Astrocyte (in vitro differentiated cells and primary cell): ENCODE measurements at regions not wholly inside any gene's neighbourhood (a gene's known extent, or its start where the extent isn't known, plus 50 kb on each side); places are given as distances from the start of the nearest gene placed in this dataset.

Experiments used
- DNase-seq: peaks from one replicate; pipeline ENCODE4 v3.0.0-alpha.2; 2010; ENCODE audit warnings: low read depth
- FAIRE-seq: peaks from 2 replicates; lab custom pipeline; 2011; peaks lifted over from hg19 to GRCh38; lab: Jason Lieb, UNC
- H2AFZ ChIP-seq: 2 replicates; pipeline ENCODE4 v1.6.0; 2012; ENCODE audit warnings: low read depth, low read length, inconsistent platforms
- H3K27ac ChIP-seq: 2 replicates; pipeline ENCODE4 v1.5.1; 2011; ENCODE audit warnings: low read depth, low read length, inconsistent platforms
- H3K27me3 ChIP-seq: 2 replicates; pipeline ENCODE4 v1.6.0; 2011; ENCODE audit warnings: low read length, inconsistent platforms; ENCODE audit not compliant: insufficient read depth
- H3K36me3 ChIP-seq: 2 replicates; pipeline ENCODE4 v1.5.1; 2011; ENCODE audit warnings: low read length, inconsistent platforms; ENCODE audit not compliant: insufficient read depth
- H3K4me1 ChIP-seq: 2 replicates; pipeline ENCODE4 v1.5.1; 2011; ENCODE audit warnings: low read length, inconsistent platforms; ENCODE audit not compliant: insufficient read depth
- H3K4me2 ChIP-seq: 2 replicates; pipeline ENCODE4 v1.6.0; 2012; ENCODE audit warnings: low read length, inconsistent platforms
- H3K4me3 ChIP-seq: 2 replicates; pipeline ENCODE4 v1.5.1; 2011; ENCODE audit warnings: low read depth, mild to moderate bottlenecking, low read length, inconsistent platforms; ENCODE audit not compliant: insufficient read depth
- H3K79me2 ChIP-seq: 2 replicates; pipeline ENCODE4 v1.6.0; 2012; ENCODE audit warnings: mild to moderate bottlenecking, low read length, inconsistent platforms; ENCODE audit not compliant: insufficient read depth
- H3K9ac ChIP-seq: 2 replicates; pipeline ENCODE4 v1.6.0; 2012; ENCODE audit warnings: mild to moderate bottlenecking, low read length, inconsistent platforms
- H3K9me3 ChIP-seq: 2 replicates; pipeline ENCODE4 v1.5.1; 2012; ENCODE audit warnings: low read depth, mild to moderate bottlenecking, low read length, inconsistent platforms; ENCODE audit not compliant: insufficient read depth
- H4K20me1 ChIP-seq: 2 replicates; pipeline ENCODE4 v1.6.0; 2012; ENCODE audit warnings: low read length, inconsistent platforms; ENCODE audit not compliant: insufficient read depth
- H3K27ac Mint-ChIP-seq: one replicate; pipeline ENCODE4 v1.8.0; 2021; ENCODE audit warnings: mild to moderate bottlenecking, mixed read lengths; ENCODE audit not compliant: unreplicated experiment
- H3K27me3 Mint-ChIP-seq: one replicate; pipeline ENCODE4 v1.8.0; 2021; ENCODE audit warnings: low read depth, mixed read lengths; ENCODE audit not compliant: unreplicated experiment
- H3K36me3 Mint-ChIP-seq: one replicate; pipeline ENCODE4 v1.8.0; 2021; ENCODE audit warnings: low read depth, mixed read lengths; ENCODE audit not compliant: unreplicated experiment
- H3K4me1 Mint-ChIP-seq: one replicate; pipeline ENCODE4 v1.8.0; 2021; ENCODE audit warnings: low read depth, mixed read lengths; ENCODE audit not compliant: unreplicated experiment
- H3K4me3 Mint-ChIP-seq: one replicate; pipeline ENCODE4 v1.8.0; 2021; ENCODE audit warnings: mild to moderate bottlenecking, moderate library complexity, mixed read lengths; ENCODE audit not compliant: unreplicated experiment
- H3K9me3 Mint-ChIP-seq: one replicate; pipeline ENCODE4 v1.8.0; 2021; ENCODE audit warnings: mild to moderate bottlenecking, mixed read lengths; ENCODE audit not compliant: unreplicated experiment
- EZH2 ChIP-seq: IDR thresholded peaks from 2 replicates; pipeline ENCODE4 v1.6.1; 2012; ENCODE audit warnings: mild to moderate bottlenecking, low read length, inconsistent platforms; ENCODE audit not compliant: insufficient read depth
- TF ChIP-seq, protein P1 (sequence below): IDR thresholded peaks from 2 replicates; pipeline ENCODE4 v1.5.1; 2011; ENCODE audit warnings: low read depth, mild to moderate bottlenecking, inconsistent platforms, low read length, moderate library complexity; ENCODE audit not compliant: insufficient read depth

DNA sequence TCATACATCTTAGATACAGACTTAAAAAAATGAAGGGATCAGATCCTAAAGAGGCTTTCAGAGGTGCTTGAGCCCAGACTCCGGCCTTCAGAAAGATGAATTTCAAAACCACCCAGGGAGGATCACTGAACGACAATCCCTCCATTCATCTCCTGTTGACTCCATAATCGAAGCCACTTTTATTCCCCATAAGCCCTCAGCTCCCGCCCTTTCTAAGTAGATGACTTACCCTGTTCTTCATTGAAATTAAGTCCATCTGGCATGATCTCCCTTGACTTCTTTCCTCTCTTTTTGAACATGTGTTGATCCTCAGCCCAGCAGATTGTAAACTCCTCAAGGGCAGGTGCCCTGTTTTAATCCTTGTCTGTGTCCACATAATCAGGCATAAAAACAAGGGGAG is 50.8 kb upstream of the ASTN2 start:
- no peaks in the 10 kb centered on the region for H3K79me2 ChIP-seq
- H3K4me3 Mint-ChIP-seq, result no peak overlapping the region
- H3K27me3 Mint-ChIP-seq, result peaks cover 17% of the 10 kb centered on the region
- H2AFZ ChIP-seq, result no peak overlapping the region
- H3K9ac ChIP-seq, result no peak overlapping the region
- H3K4me1 ChIP-seq, result no peaks in the 10 kb centered on the region
- no peaks in the 10 kb centered on the region for H3K9me3 Mint-ChIP-seq
- H3K4me3 ChIP-seq, result no peak overlapping the region
- DNase-seq, result no peak
- H3K4me2 ChIP-seq, result no peak overlapping the region
- FAIRE-seq, result no peak
- H3K27me3 ChIP-seq, result no peaks in the 10 kb centered on the region
- peaks cover under 1% of the 10 kb centered on the region for H3K4me1 Mint-ChIP-seq
- peaks cover 2% of the 10 kb centered on the region for H3K9me3 ChIP-seq
- no peak overlapping the region for H3K27ac ChIP-seq
- no peak for TF ChIP-seq EZH2
- TF ChIP-seq, protein P1, sequence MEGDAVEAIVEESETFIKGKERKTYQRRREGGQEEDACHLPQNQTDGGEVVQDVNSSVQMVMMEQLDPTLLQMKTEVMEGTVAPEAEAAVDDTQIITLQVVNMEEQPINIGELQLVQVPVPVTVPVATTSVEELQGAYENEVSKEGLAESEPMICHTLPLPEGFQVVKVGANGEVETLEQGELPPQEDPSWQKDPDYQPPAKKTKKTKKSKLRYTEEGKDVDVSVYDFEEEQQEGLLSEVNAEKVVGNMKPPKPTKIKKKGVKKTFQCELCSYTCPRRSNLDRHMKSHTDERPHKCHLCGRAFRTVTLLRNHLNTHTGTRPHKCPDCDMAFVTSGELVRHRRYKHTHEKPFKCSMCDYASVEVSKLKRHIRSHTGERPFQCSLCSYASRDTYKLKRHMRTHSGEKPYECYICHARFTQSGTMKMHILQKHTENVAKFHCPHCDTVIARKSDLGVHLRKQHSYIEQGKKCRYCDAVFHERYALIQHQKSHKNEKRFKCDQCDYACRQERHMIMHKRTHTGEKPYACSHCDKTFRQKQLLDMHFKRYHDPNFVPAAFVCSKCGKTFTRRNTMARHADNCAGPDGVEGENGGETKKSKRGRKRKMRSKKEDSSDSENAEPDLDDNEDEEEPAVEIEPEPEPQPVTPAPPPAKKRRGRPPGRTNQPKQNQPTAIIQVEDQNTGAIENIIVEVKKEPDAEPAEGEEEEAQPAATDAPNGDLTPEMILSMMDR, result no peak
- no peaks in the 10 kb centered on the region for H3K36me3 ChIP-seq
- H3K36me3 Mint-ChIP-seq, result no peaks in the 10 kb centered on the region
- H4K20me1 ChIP-seq, result no peaks in the 10 kb centered on the region
- no peak overlapping the region for H3K27ac Mint-ChIP-seq

DNA sequence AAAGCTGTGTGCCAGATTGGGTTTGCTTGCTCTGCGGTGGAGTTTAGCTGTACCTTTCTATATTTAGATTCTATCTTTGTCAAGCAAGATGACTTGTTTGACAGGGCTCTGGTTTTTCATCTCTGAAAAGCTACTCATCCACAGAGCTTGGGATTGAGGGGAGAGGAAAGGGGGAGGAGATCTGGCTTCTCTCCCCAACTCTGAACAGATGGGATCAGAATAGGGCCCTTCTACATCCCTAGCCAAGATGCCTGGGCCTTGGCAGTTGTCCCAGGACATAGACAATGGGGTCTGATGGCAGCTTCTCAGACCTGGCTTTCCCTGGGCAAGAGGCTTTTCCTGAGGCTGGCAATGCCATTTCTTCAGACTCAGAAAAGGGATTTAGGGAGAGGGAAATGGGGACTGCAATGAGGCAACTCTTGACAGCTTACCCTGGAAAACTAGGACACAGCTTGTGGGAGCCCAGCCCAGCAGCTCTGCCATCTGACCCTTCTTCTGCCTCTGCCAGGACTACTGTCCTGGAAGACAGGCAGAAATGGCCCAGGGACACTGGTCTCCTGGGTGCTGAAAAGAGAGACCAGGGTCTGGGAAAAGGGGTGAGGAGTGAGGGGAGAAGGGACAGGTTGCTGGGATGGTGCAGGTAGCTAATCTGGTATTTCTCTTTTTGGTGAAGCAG is 50.2 kb upstream of the ASTN2 start:
- Histone ChIP-seq H3K9ac (no peak overlapping the region), H3K4me3 (no peak overlapping the region), H3K27me3 (no peaks in the 10 kb centered on the region), H3K4me1 (no peaks in the 10 kb centered on the region), H4K20me1 (no peaks in the 10 kb centered on the region), H3K4me2 (no peak overlapping the region), H3K79me2 (no peaks in the 10 kb centered on the region), H3K36me3 (no peaks in the 10 kb centered on the region), H3K27ac (no peak overlapping the region), H3K9me3 (peaks cover 2% of the 10 kb centered on the region), H2AFZ (no peak overlapping the region)
- DNase-seq (no peak), FAIRE-seq (no peak)
- Mint-ChIP-seq H3K4me1 (no peaks in the 10 kb centered on the region), H3K27ac (no peak overlapping the region), H3K4me3 (no peak overlapping the region), H3K36me3 (no peaks in the 10 kb centered on the region), H3K9me3 (no peaks in the 10 kb centered on the region), H3K27me3 (peaks cover 17% of the 10 kb centered on the region)
- TF ChIP-seq, protein P1, result no peak
- TF ChIP-seq EZH2, result no peak
